CD14-positive monocyte (primary cell): ENCODE measurements at regions not wholly inside any gene's neighbourhood (a gene's known extent, or its start where the extent isn't known, plus 50 kb on each side); places are given as distances from the start of the nearest gene placed in this dataset.

Experiments
- DNase-seq, 3 donors: peaks; one replicate each; pipeline ENCODE4 v3.0.0-alpha.2; 2011 to 2022
- H2AFZ ChIP-seq: 2 replicates; pipeline ENCODE4 v1.6.0; 2012; ENCODE audit warnings: mild to moderate bottlenecking, low read depth, low read length, inconsistent platforms; ENCODE audit not compliant: insufficient read depth, poor library complexity, severe bottlenecking
- H3K27ac ChIP-seq, 2 donors: 1 replicate in 1 of 2; 2 replicates in 1 of 2; pipeline ENCODE4 v1.5.1; 2012 to 2013; ENCODE audit warnings: low read length in 2 of 2, control low read depth in 1 of 2, inconsistent platforms in 1 of 2, low read depth in 1 of 2, mild to moderate bottlenecking in 1 of 2
- H3K27me3 ChIP-seq, 2 donors: one replicate each; pipeline versions ENCODE4 v1.6.0 to v1.6.1; 2011 to 2013; ENCODE audit warnings: low read length in 2 of 2; ENCODE audit not compliant: control insufficient read depth in 2 of 2, insufficient read depth in 2 of 2
- H3K36me3 ChIP-seq, 2 donors: replicated peaks in 1 of 2; 1 replicate in 1 of 2; 2 replicates in 1 of 2; pipeline versions ENCODE4 v1.5.1 to v1.6.1; 2012 to 2013; ENCODE audit warnings: low read length in 2 of 2, control low read depth in 1 of 2, inconsistent platforms in 1 of 2, mild to moderate bottlenecking in 1 of 2; ENCODE audit not compliant: insufficient read depth in 2 of 2, control insufficient read depth in 1 of 2
- H3K4me1 ChIP-seq, 2 donors: 1 replicate in 1 of 2; 2 replicates in 1 of 2; pipeline versions ENCODE4 v1.5.1 to v1.6.1; 2012 to 2013; ENCODE audit warnings: low read length in 2 of 2, control low read depth in 1 of 2, inconsistent platforms in 1 of 2, mild to moderate bottlenecking in 1 of 2, moderate library complexity in 1 of 2; ENCODE audit not compliant: insufficient read depth in 2 of 2, control insufficient read depth in 1 of 2
- H3K4me2 ChIP-seq: replicated peaks from 2 replicates; pipeline ENCODE3; 2012; ENCODE audit warnings: low read length, moderate library complexity, mild to moderate bottlenecking; ENCODE audit not compliant: poor library complexity, severe bottlenecking; ENCODE audit errors: extremely low read depth
- H3K4me3 ChIP-seq, 3 experiments: fragments of 200-600 bp in 1 of 3; sonication (generic) in 1 of 3; replicated peaks in 1 of 3; 1 replicate in 2 of 3; 2 replicates in 1 of 3; pipeline ENCODE4 v1.5.1; 2011 to 2013; ENCODE audit warnings: low read length in 3 of 3, mild to moderate bottlenecking in 3 of 3, control low read depth in 2 of 3, low read depth in 2 of 3, inconsistent platforms in 1 of 3, moderate library complexity in 1 of 3
- H3K79me2 ChIP-seq: 2 replicates; pipeline ENCODE4 v1.6.0; 2012; ENCODE audit warnings: mild to moderate bottlenecking, control low read depth, inconsistent platforms, low read length, moderate library complexity; ENCODE audit not compliant: insufficient read depth
- H3K9ac ChIP-seq: 2 replicates; pipeline ENCODE4 v1.6.0; 2017; ENCODE audit warnings: low read length, mild to moderate bottlenecking; ENCODE audit not compliant: insufficient read depth, poor library complexity, severe bottlenecking
- H3K9me3 ChIP-seq, 2 donors: replicated peaks in 1 of 2; 1 replicate in 1 of 2; 2 replicates in 1 of 2; pipeline versions ENCODE4 v1.5.1 to v1.6.1; 2012 to 2013; ENCODE audit warnings: low read length in 2 of 2, control low read depth in 1 of 2; ENCODE audit not compliant: control insufficient read depth in 1 of 2, insufficient read depth in 1 of 2
- H4K20me1 ChIP-seq: 2 replicates; pipeline ENCODE4 v1.6.0; 2012; ENCODE audit warnings: mild to moderate bottlenecking, low read length, control low read depth, moderate library complexity; ENCODE audit not compliant: insufficient read depth
- H3K27ac Mint-ChIP-seq, 7 donors: one replicate each; pipeline ENCODE4 v1.8.0; 2020; ENCODE audit warnings: mild to moderate bottlenecking in 7 of 7, mixed read lengths in 7 of 7, moderate library complexity in 6 of 7, inconsistent platforms in 2 of 7
- H3K27me3 Mint-ChIP-seq, 3 donors: one replicate each; pipeline ENCODE4 v1.8.0; 2021 to 2022; ENCODE audit warnings: low read depth in 3 of 3, mild to moderate bottlenecking in 3 of 3, mixed read lengths in 3 of 3, moderate library complexity in 3 of 3, inconsistent platforms in 1 of 3
- H3K36me3 Mint-ChIP-seq, 2 donors: one replicate each; pipeline ENCODE4 v1.8.0; 2020; ENCODE audit warnings: mixed read lengths in 2 of 2, inconsistent platforms in 1 of 2, mild to moderate bottlenecking in 1 of 2
- H3K4me1 Mint-ChIP-seq: one replicate; pipeline ENCODE4 v1.8.0; 2020; ENCODE audit warnings: mild to moderate bottlenecking, mixed read lengths
- H3K4me3 Mint-ChIP-seq, 2 donors: one replicate each; pipeline ENCODE4 v1.8.0; 2020; ENCODE audit warnings: mild to moderate bottlenecking in 2 of 2, mixed read lengths in 2 of 2, moderate library complexity in 1 of 2
- H3K9me3 Mint-ChIP-seq, 7 donors: one replicate each; pipeline ENCODE4 v1.8.0; 2020 to 2022; ENCODE audit warnings: mixed read lengths in 7 of 7, mild to moderate bottlenecking in 6 of 7, moderate library complexity in 6 of 7, inconsistent platforms in 2 of 7
- CTCF ChIP-seq: fragments of 200-600 bp; IDR thresholded peaks from one replicate; pipeline ENCODE4 v1.8.0; 2022; ENCODE audit warnings: antibody characterized with exemption, mild to moderate bottlenecking
- WGBS: methylation state at CpG from one replicate; pipeline ENCODE4 v1.1.5; 2013; ENCODE audit warnings: missing lambda C conversion rate; ENCODE audit not compliant: insufficient coverage; 5-methylcytosine and 5-hydroxymethylcytosine counted together
- intact Hi-C, 2 donors: fragments of 100-400 bp; cut with micrococcal nuclease; formaldehyde crosslinking; loops; one replicate each; pipeline versions ENCODE4 v1.15.0 to v1.15.1; 2023

- no peak overlapping the region for H3K4me3 Mint-ChIP-seq
- peaks cover 7 to 33% (median 21%) of the 10 kb centered on the region in 7 donors for H3K9me3 Mint-ChIP-seq
- no peaks in the 10 kb centered on the region for H3K4me1 ChIP-seq
- WGBS: 44% methylated on average over 1 of the region's 1 CpG
- TF ChIP-seq CTCF: no peak
- no peak overlapping the region for H3K9ac ChIP-seq
- no peaks in the 10 kb centered on the region for H3K36me3 ChIP-seq
- no peak overlapping the region for H2AFZ ChIP-seq
- no peak overlapping the region for H3K27ac ChIP-seq
- intact Hi-C loops: no loop called here
- H3K79me2 ChIP-seq: no peaks in the 10 kb centered on the region
- H3K4me3 ChIP-seq: no peak overlapping the region
- H3K4me1 Mint-ChIP-seq: no peaks in the 10 kb centered on the region
- no peak overlapping the region for H3K4me2 ChIP-seq
- H3K27ac Mint-ChIP-seq: no peak overlapping the region
- no peaks in the 10 kb centered on the region for H3K36me3 Mint-ChIP-seq
- no peaks in the 10 kb centered on the region for H4K20me1 ChIP-seq
- H3K27me3 Mint-ChIP-seq: peaks cover 0 to 5% (median 0%) of the 10 kb centered on the region in 3 donors
- DNase-seq: no peak
- no peaks in the 10 kb centered on the region for H3K27me3 ChIP-seq
- H3K9me3 ChIP-seq: peaks cover 14 to 17% of the 10 kb centered on the region in 2 donors
Observed at GRCh38 chr2:16209799-16210198, 269.4 kb downstream of the MYCN start.

- Histone ChIP-seq H3K4me1 (no peaks in the 10 kb centered on the region), H3K27ac (no peak overlapping the region), H3K4me2 (no peak overlapping the region), H3K79me2 (no peaks in the 10 kb centered on the region), H3K9ac (no peak overlapping the region), H3K36me3 (no peaks in the 10 kb centered on the region), H3K4me3 (no peak overlapping the region), H3K9me3 (peaks cover 14 to 17% of the 10 kb centered on the region in 2 donors), H3K27me3 (no peaks in the 10 kb centered on the region), H4K20me1 (no peaks in the 10 kb centered on the region), H2AFZ (no peak overlapping the region)
- Mint-ChIP-seq H3K9me3 (peaks cover 7 to 36% (median 21%) of the 10 kb centered on the region in 7 donors), H3K4me1 (no peaks in the 10 kb centered on the region), H3K27ac (no peak overlapping the region), H3K36me3 (no peaks in the 10 kb centered on the region), H3K4me3 (no peak overlapping the region), H3K27me3 (peaks cover 0 to 5% (median 0%) of the 10 kb centered on the region in 3 donors)
- 67% methylated on average over 1 of the region's 1 CpG for WGBS
- no peak for TF ChIP-seq CTCF
- intact Hi-C loops: no loop called here
- DNase-seq: no peak
Observed at GRCh38 chr2:16208921-16209320, 268.6 kb downstream of the MYCN start.
